HUES48 (cell line): ENCODE measurements at regions not wholly inside any gene's neighbourhood (a gene's known extent, or its start where the extent isn't known, plus 50 kb on each side); places are given as distances from the start of the nearest gene placed in this dataset.
"Not testable (repeated sequence)": the region's sequence is repeated elsewhere in the genome, so short reads cannot be mapped to it uniquely, and the experiment has no call there.

ENCODE experiments used
- H3K27ac ChIP-seq: one replicate; pipeline ENCODE4 v1.7.0; 2013; ENCODE audit warnings: low read depth, low read length, inconsistent platforms
- H3K27me3 ChIP-seq: 2 replicates; pipeline ENCODE4 v1.6.1; 2013; ENCODE audit warnings: mild to moderate bottlenecking, low read length; ENCODE audit not compliant: control insufficient read depth, insufficient read depth
- H3K36me3 ChIP-seq: 2 replicates; pipeline ENCODE4 v1.6.1; 2013; ENCODE audit warnings: low read length; ENCODE audit not compliant: control insufficient read depth, insufficient read depth
- H3K4me1 ChIP-seq: 2 replicates; pipeline ENCODE4 v1.6.1; 2013; ENCODE audit warnings: mild to moderate bottlenecking, low read length; ENCODE audit not compliant: control insufficient read depth, insufficient read depth
- H3K4me3 ChIP-seq: 2 replicates; pipeline ENCODE4 v1.5.1; 2013; ENCODE audit warnings: mild to moderate bottlenecking, low read depth, low read length
- H3K9ac ChIP-seq: 2 replicates; pipeline ENCODE4 v1.6.1; 2013; ENCODE audit warnings: mild to moderate bottlenecking, low read depth, low read length, moderate library complexity
- H3K9me3 ChIP-seq: 2 replicates; pipeline ENCODE4 v1.6.1; 2013; ENCODE audit warnings: low read length; ENCODE audit not compliant: control insufficient read depth, insufficient read depth

DNA sequence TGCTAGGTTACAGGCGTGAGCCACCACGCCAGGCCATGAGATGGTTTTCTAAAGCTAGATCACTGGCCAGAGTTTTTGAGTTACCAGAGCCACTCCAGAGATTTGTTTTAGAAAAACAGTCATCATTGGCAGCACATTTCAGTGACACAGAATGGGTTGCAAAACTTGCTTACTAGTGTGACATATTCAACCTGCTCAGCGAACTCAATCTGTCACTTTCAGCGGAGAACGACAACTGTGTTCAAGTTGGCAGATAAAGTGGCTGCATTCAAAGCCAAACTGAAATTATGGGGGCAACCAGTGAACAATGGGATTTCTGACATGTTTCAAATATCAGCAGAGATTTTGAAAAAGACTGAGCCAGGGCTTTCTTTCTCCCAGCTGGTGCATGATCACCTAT, 456.3 kb upstream of the ISX start:
- Histone ChIP-seq H3K9ac (no peak overlapping the region), H3K27me3 (no peaks in the 10 kb centered on the region), H3K4me3 (no peak overlapping the region), H3K9me3 (peaks cover 6% of the 10 kb centered on the region), H3K4me1 (no peaks in the 10 kb centered on the region), H3K36me3 (no peaks in the 10 kb centered on the region), H3K27ac (no peak overlapping the region)

DNA sequence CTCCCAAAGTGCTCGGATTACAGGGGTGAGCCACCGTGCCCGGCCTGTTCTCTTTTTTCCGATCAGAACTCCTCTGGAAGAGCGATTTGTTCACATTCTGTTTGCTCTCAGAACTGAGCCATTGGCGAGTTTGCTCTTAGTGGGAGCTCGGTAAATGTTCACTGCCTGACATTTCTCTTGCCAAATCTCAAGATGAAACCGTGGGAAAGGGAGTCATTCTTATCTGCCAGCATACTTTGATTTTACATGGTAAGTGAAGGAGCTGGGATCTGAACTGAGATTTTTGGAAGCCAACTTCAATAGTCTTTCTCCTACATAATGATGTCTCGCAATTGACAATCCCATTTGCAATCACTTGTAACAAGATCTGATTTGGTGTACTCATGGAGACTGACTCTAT, 445.8 kb upstream of the ISX start:
- Histone ChIP-seq H3K4me3 (no peak overlapping the region), H3K36me3 (no peaks in the 10 kb centered on the region), H3K9ac (no peak overlapping the region), H3K27me3 (no peaks in the 10 kb centered on the region), H3K9me3 (no peaks in the 10 kb centered on the region), H3K4me1 (no peaks in the 10 kb centered on the region), H3K27ac (no peak overlapping the region)

DNA sequence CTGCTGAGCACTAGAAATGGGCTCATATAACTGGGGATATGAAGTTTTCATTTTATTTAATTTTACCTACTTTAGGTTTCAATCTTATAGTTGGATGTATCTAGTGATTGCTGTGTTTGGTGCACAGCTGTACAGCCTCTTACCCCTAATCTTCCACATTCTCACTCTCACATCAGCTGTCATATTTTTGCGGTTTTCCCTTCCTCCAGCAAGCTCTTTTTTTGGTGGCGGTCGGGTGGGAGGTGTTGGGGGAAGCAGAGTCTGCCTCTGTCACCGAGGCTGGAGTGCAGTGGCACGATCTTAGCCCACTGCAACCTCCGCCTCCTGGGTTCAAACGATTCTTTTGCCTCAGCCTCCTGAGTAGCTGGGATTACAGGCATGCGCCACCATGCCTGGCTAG, 445.1 kb upstream of the ISX start:
- no peaks in the 10 kb centered on the region for H3K27me3 ChIP-seq
- H3K9ac ChIP-seq = no peak overlapping the region
- H3K4me3 ChIP-seq = no peak overlapping the region
- H3K9me3 ChIP-seq = no peaks in the 10 kb centered on the region
- no peaks in the 10 kb centered on the region for H3K36me3 ChIP-seq
- H3K27ac ChIP-seq = no peak overlapping the region
- H3K4me1 ChIP-seq = no peaks in the 10 kb centered on the region

DNA sequence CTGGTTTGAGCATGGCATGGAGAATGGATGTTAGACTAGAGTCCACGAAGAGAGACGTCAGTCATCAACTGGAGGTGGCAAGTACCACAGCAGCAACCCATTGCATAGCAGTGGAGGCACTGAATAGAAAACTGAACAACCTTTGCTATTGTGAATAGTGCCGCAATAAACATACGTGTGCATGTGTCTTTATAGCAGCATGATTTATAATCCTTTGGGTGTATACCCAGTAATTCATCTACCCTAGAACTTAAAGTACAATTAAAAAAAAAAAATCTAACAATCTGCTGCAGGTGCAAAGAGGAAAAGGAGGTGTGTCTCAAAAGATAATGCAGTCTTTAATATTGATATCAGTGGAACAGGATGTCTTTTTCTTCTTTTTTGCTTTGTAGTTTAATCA, 443.4 kb upstream of the ISX start:
- Histone ChIP-seq H3K9me3 (peaks cover 6% of the 10 kb centered on the region), H3K9ac (no peak overlapping the region), H3K4me1 (no peaks in the 10 kb centered on the region), H3K36me3 (no peaks in the 10 kb centered on the region), H3K4me3 (no peak overlapping the region), H3K27me3 (no peaks in the 10 kb centered on the region), H3K27ac (no peak overlapping the region)

DNA sequence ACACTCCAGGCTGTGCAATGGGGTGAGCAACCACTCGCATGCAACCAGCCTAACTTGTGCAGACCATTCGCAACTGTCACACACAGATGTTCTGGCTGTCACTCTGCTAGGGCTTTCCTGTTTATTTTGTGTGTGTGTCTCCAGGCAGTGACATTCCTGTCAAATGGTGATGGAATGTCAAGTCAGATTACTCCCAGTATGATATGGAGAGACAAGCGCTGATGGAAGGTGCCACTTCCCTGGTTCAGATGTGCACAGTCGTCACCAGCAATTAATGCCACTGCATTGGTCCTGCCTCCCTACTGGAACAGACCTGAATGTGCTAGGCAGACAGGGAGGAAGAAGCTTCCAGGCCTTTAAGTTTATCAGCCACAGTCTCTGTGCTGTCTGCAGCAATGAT, 442.4 kb upstream of the ISX start:
- Histone ChIP-seq H3K36me3 (no peaks in the 10 kb centered on the region), H3K27me3 (no peaks in the 10 kb centered on the region), H3K9ac (no peak overlapping the region), H3K9me3 (peaks cover 6% of the 10 kb centered on the region), H3K4me3 (no peak overlapping the region), H3K27ac (no peak overlapping the region), H3K4me1 (no peaks in the 10 kb centered on the region)

DNA sequence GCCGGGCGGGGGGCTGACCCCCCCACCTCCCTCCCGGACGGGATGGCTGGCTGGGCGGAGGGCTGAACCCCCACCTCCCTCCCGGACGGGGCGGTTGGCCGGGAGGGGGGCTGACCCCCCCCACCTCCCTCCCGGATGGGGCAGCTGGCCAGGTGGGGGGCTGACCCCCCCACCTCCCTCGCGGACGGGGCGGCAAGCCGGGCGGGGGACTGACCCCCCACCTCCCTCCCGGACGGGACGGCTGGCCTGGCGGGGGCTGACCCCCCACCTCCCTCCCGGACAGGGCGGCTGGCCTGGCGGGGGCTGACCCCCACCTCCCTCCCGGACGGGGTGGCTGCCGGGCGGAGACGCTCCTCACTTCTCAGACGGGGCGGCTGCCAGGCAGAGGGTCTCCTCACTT, 440.1 kb upstream of the ISX start:
- H3K27me3 ChIP-seq, H3K4me3 ChIP-seq, H3K36me3 ChIP-seq, H3K9me3 ChIP-seq, H3K4me1 ChIP-seq, H3K27ac ChIP-seq, H3K9ac ChIP-seq: not testable (repeated sequence)

DNA sequence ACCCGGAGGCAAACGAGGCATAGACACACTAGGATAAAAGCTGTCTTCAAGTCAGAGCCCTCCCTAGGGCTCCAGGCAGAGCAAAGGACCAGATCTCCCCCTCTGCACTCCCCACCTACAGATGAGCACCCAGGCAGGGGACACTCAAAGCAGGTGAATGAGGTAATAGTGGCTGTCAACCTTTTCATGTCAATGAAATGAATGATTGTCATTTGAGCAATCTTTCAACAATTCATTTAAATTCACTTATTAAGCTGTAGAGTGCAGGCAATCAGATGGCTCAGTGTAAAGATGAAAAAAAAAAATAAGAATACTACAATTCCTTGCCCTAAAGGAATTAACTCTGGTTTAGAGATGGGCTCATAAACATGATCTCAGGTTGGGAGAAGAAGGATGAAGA, 427.8 kb upstream of the ISX start:
- H3K36me3 ChIP-seq = no peaks in the 10 kb centered on the region
- no peak overlapping the region for H3K27ac ChIP-seq
- H3K4me3 ChIP-seq = no peak overlapping the region
- no peaks in the 10 kb centered on the region for H3K27me3 ChIP-seq
- H3K9ac ChIP-seq = no peak overlapping the region
- H3K9me3 ChIP-seq = no peaks in the 10 kb centered on the region
- peaks cover 18% of the 10 kb centered on the region for H3K4me1 ChIP-seq

DNA sequence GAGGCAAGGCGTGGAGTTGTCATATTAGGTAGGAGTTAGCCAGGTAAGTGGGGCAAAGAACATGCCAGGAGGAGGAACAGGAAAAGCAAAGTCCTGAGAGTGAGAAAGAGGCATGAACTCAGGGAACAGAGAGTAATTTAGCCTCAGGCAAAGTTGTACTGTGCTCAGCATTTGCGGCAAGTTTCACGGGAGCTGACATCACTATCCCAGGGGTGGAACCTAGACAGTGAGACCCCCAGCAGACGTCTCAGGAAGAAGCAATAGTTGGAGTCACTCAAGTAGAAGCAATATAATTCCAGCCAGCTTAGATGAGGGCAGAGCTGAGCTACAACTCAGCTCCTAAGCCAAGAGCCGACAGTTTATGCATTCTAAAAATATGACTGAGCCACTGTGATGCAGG, 426.0 kb upstream of the ISX start:
- Histone ChIP-seq H3K9ac (no peak overlapping the region), H3K9me3 (no peaks in the 10 kb centered on the region), H3K27ac (no peak overlapping the region), H3K4me3 (no peak overlapping the region), H3K36me3 (no peaks in the 10 kb centered on the region), H3K4me1 (peaks cover 12% of the 10 kb centered on the region), H3K27me3 (no peaks in the 10 kb centered on the region)

DNA sequence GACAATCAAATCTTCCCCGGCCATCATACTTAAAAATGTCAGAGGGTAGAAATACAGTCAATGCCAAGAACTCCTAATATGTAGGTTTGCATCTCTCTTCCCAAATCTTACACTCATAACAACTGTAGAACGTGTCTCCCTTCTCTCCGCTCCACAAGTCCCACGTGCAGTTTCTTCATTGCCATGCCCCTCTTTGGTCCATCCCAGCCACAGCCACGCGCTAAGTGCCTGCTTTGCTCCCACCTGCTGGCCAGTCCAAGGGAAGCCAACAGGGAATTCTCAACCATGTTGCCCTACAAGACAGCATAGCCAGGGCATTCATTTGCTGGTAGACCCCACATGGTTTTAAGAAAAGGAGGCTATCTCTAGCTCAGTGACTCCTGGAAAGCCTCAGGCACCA, 420.6 kb upstream of the ISX start:
- Histone ChIP-seq H3K36me3 (no peaks in the 10 kb centered on the region), H3K9me3 (no peaks in the 10 kb centered on the region), H3K4me1 (no peaks in the 10 kb centered on the region), H3K27ac (no peak overlapping the region), H3K9ac (no peak overlapping the region), H3K4me3 (no peak overlapping the region), H3K27me3 (no peaks in the 10 kb centered on the region)

DNA sequence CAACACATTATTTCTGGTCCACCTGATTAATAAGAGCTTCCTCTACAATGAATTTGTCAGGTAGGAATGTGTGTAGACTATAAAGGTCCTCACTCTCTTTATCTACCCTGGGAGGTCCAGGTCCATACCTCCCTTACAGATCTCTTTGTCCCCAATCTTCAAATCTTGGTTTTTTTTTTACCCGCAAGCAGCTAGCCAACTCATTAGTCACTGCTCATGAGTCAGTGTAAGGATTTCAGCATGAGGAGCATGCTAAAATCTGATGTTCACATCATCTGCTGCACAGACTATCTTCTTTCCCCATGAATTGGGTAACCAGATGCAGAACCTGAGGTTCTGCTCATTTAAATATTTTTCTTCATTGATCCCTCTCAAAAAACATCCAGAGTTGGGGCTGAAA, 397.0 kb upstream of the ISX start:
- Histone ChIP-seq H3K4me1 (no peaks in the 10 kb centered on the region), H3K36me3 (no peaks in the 10 kb centered on the region), H3K9me3 (no peaks in the 10 kb centered on the region), H3K9ac (no peak overlapping the region), H3K27ac (no peak overlapping the region), H3K4me3 (no peak overlapping the region), H3K27me3 (no peaks in the 10 kb centered on the region)

DNA sequence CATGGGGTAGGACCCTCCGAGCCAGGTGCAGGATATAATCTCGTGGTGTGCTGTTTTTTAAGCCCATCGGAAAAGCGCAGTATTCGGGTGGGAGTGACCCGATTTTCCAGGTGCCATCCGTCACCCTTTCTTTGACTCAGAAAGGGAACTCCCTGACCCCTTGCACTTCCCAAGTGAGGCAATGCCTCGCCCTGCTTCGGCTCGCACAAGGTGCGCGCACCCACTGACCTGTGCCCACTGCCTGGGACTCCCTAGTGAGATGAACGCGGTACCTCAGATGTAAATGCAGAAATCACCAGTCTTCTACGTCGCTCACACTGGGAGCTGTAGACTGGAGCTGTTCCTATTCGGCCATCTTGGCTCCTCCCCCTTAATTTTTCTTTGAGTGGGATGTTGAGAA, 382.9 kb upstream of the ISX start:
- not testable (repeated sequence) for H3K27me3 ChIP-seq, H3K36me3 ChIP-seq, H3K9me3 ChIP-seq, H3K4me3 ChIP-seq, H3K27ac ChIP-seq, H3K9ac ChIP-seq, H3K4me1 ChIP-seq

DNA sequence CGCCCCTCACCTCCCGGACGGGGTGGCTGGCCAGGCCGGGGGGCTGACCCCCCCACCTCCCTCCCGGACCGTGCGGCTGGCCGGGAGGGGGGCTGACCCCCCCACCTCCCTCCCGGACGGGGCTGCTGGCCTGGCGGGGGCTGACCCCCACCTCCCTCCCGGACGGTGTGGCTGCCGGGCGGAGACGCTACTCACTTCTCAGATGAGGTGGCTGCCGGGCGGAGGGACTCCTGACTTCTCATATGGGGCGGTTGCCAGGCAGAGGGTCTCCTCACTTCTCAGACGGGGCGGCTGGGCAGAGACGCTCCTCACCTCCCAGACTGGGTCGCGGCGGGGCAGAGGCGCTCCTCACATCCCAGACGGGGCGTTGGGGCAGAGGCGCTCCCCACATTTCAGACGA, 381.7 kb upstream of the ISX start:
- not testable (repeated sequence) for H3K27ac ChIP-seq, H3K9ac ChIP-seq, H3K9me3 ChIP-seq, H3K27me3 ChIP-seq, H3K4me3 ChIP-seq, H3K36me3 ChIP-seq, H3K4me1 ChIP-seq
